ENCODE measurements at regions not wholly inside any gene's neighbourhood (a gene's known extent, or its start where the extent isn't known, plus 50 kb on each side); places are given as distances from the start of the nearest gene placed in this dataset.

DNA sequence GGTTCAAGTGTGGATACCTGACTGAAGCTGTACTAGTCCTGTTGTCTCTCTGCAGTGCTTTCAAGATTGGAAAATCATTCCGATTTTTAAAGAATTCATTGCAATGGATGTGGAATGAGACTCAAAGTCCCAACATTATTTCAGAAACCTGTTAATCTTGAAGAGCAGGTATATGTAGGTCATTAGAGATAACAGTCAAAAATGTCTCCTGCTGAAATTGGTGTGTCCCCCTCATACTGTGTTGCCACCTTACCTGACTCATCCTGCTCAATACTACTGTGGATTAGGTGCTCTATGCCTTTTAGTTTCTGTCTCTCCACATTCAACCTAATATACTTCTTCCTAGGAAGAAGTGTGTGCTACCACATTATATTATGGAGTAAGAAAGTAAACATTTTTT, 91.1 kb upstream of the NR3C1 start:
- Histone ChIP-seq H3K9me3 (ENCODE audit: control insufficient read depth, low read depth, low read length) (no peaks in the 10 kb centered on the region), H3K36me3 (ENCODE audit: control insufficient read depth in 2 of 2, extremely low read depth in 1 of 2, insufficient read depth in 2 of 2, low read length in 2 of 2) (no peaks in the 10 kb centered on the region), H3K27me3 (ENCODE audit: control insufficient read depth, extremely low read depth, insufficient read depth, low read length) (no peaks in the 10 kb centered on the region), H3K4me1 (ENCODE audit: control insufficient read depth, extremely low read depth, insufficient read depth, low read length) (peaks cover 33% of the 10 kb centered on the region), H4K20me1 (ENCODE audit: control insufficient read depth, extremely low read depth, insufficient read depth, low read length) (no peaks in the 10 kb centered on the region), H3K4me2 (ENCODE audit: control insufficient read depth, extremely low read depth, insufficient read depth, low read depth, low read length) (peak overlapping the region; percentile 17), H3K4me3 (ENCODE audit: control insufficient read depth in 2 of 3, extremely low read depth in 1 of 3, insufficient read depth in 2 of 3, low read depth in 1 of 3, low read length in 3 of 3) (no peak overlapping the region), H3K27ac (ENCODE audit: control insufficient read depth, insufficient read depth, low read length) (no peak overlapping the region), H3K9me1 (ENCODE audit: control insufficient read depth, extremely low read depth, insufficient read depth, low read length) (no peaks in the 10 kb centered on the region), H2AFZ (ENCODE audit: control insufficient read depth, low read length) (no peak overlapping the region), H3K9ac (ENCODE audit: control insufficient read depth, extremely low read depth, insufficient read depth, low read length) (no peak overlapping the region), H3K79me2 (ENCODE audit: control insufficient read depth, insufficient read depth, low read length) (no peaks in the 10 kb centered on the region)
- no peak for TF ChIP-seq EZH2 (IDR thresholded peaks at IDR 0.05; ENCODE audit: low read length)
- TF ChIP-seq, protein P1, sequence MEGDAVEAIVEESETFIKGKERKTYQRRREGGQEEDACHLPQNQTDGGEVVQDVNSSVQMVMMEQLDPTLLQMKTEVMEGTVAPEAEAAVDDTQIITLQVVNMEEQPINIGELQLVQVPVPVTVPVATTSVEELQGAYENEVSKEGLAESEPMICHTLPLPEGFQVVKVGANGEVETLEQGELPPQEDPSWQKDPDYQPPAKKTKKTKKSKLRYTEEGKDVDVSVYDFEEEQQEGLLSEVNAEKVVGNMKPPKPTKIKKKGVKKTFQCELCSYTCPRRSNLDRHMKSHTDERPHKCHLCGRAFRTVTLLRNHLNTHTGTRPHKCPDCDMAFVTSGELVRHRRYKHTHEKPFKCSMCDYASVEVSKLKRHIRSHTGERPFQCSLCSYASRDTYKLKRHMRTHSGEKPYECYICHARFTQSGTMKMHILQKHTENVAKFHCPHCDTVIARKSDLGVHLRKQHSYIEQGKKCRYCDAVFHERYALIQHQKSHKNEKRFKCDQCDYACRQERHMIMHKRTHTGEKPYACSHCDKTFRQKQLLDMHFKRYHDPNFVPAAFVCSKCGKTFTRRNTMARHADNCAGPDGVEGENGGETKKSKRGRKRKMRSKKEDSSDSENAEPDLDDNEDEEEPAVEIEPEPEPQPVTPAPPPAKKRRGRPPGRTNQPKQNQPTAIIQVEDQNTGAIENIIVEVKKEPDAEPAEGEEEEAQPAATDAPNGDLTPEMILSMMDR (optimal IDR thresholded peaks at IDR 0.05 in 1 of 3, IDR thresholded peaks at IDR 0.05 in 1 of 3, conservative IDR thresholded peaks at IDR 0.05 in 1 of 3; ENCODE audit: extremely low read depth in 1 of 3, insufficient read depth in 2 of 3, low read length in 3 of 3): no peak
- DNase-seq (ENCODE audit: low read depth, low spot score) (no peak), FAIRE-seq (no peak)
- dilution Hi-C loops (cut with MboI; ENCODE audit: extremely low pct_ligation_motif_present, low sequenced_read_pairs): no loop called here

DNA sequence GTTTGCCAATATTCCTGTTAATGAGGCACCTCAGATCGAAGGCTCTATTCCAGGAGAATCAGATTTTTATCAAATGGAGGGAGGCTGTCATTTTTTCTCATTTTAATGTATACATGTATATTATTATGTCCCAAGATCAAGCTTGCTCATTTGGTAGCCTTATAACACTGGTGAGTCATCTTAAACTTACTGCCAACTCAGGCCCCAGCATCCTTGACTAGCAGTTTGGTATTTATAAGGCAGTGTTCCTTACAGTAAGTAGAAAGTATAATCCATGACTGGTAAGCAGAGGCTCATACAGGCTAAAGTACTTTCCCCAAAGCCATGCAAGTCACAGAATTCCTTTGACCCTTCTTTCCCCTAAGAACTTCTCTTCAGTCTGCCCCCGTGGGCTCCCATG, 90.7 kb upstream of the NR3C1 start:
- DNase-seq (ENCODE audit: low read depth, low spot score) (no peak), FAIRE-seq (peak; percentile 86)
- Histone ChIP-seq H3K4me1 (ENCODE audit: control insufficient read depth, extremely low read depth, insufficient read depth, low read length) (peaks cover 33% of the 10 kb centered on the region), H3K9me3 (ENCODE audit: control insufficient read depth, low read depth, low read length) (no peaks in the 10 kb centered on the region), H3K27ac (ENCODE audit: control insufficient read depth, insufficient read depth, low read length) (no peak overlapping the region), H3K27me3 (ENCODE audit: control insufficient read depth, extremely low read depth, insufficient read depth, low read length) (no peaks in the 10 kb centered on the region), H3K9me1 (ENCODE audit: control insufficient read depth, extremely low read depth, insufficient read depth, low read length) (no peaks in the 10 kb centered on the region), H3K4me2 (ENCODE audit: control insufficient read depth, extremely low read depth, insufficient read depth, low read depth, low read length) (peak overlapping the region; percentile 17), H4K20me1 (ENCODE audit: control insufficient read depth, extremely low read depth, insufficient read depth, low read length) (no peaks in the 10 kb centered on the region), H3K4me3 (ENCODE audit: control insufficient read depth in 2 of 3, extremely low read depth in 1 of 3, insufficient read depth in 2 of 3, low read depth in 1 of 3, low read length in 3 of 3) (no peak overlapping the region), H3K9ac (ENCODE audit: control insufficient read depth, extremely low read depth, insufficient read depth, low read length) (no peak overlapping the region), H3K79me2 (ENCODE audit: control insufficient read depth, insufficient read depth, low read length) (no peaks in the 10 kb centered on the region), H2AFZ (ENCODE audit: control insufficient read depth, low read length) (no peak overlapping the region), H3K36me3 (ENCODE audit: control insufficient read depth in 2 of 2, extremely low read depth in 1 of 2, insufficient read depth in 2 of 2, low read length in 2 of 2) (no peaks in the 10 kb centered on the region)
- dilution Hi-C loops (cut with MboI; ENCODE audit: extremely low pct_ligation_motif_present, low sequenced_read_pairs): no loop called here
- no peak for TF ChIP-seq EZH2 (IDR thresholded peaks at IDR 0.05; ENCODE audit: low read length)
- TF ChIP-seq, protein P1 (optimal IDR thresholded peaks at IDR 0.05 in 1 of 3, IDR thresholded peaks at IDR 0.05 in 1 of 3, conservative IDR thresholded peaks at IDR 0.05 in 1 of 3; ENCODE audit: extremely low read depth in 1 of 3, insufficient read depth in 2 of 3, low read length in 3 of 3): no peak
